Stomach (tissue), 4 donors: ENCODE measurements at regions not wholly inside any gene's neighbourhood (a gene's known extent, or its start where the extent isn't known, plus 50 kb on each side); places are given as distances from the start of the nearest gene placed in this dataset.

Experiments
- EP300 ChIP-seq: sonication (generic); formaldehyde crosslinking; IDR thresholded peaks from one replicate; pipeline ENCODE4 v1.6.1; 2017; ENCODE audit warnings: antibody characterized with exemption
- POLR2A ChIP-seq, 4 donors: fragments of 450-650 bp; IDR thresholded peaks; one replicate each; pipeline ENCODE4 v1.6.1; 2016; ENCODE audit warnings: antibody characterized with exemption in 4 of 4, control low read depth in 2 of 4, mild to moderate bottlenecking in 1 of 4, moderate library complexity in 1 of 4
- TF ChIP-seq, protein P1 (sequence below), 7 experiments: fragments of 450-650 bp in 4 of 7; fragments of 200-600 bp in 3 of 7; sonication (generic) in 3 of 7; IDR thresholded peaks; one replicate each; pipeline ENCODE4 v1.5.1; 2016 to 2019; ENCODE audit warnings: antibody characterized with exemption in 7 of 7, control low read depth in 2 of 7, mild to moderate bottlenecking in 1 of 7

DNA sequence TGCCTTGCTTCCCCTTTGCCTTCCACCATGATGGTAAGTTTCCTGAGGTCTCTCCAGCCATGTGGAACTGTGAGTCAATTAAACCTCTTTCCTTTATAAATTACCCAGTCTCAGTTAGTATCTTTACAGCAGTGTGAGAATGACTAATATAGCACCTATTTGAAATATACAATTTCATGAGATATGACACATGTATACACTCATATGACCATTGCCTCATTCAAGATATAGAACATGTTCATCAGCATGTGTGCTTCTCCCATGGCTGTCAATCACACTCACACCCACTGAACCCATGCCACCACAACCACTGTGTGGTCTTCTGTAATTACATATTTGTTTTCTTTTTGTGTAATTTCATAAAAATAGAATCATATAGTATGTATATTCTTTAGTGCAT is 599.5 kb upstream of the EPHA6 start:
- TF ChIP-seq, protein P1, sequence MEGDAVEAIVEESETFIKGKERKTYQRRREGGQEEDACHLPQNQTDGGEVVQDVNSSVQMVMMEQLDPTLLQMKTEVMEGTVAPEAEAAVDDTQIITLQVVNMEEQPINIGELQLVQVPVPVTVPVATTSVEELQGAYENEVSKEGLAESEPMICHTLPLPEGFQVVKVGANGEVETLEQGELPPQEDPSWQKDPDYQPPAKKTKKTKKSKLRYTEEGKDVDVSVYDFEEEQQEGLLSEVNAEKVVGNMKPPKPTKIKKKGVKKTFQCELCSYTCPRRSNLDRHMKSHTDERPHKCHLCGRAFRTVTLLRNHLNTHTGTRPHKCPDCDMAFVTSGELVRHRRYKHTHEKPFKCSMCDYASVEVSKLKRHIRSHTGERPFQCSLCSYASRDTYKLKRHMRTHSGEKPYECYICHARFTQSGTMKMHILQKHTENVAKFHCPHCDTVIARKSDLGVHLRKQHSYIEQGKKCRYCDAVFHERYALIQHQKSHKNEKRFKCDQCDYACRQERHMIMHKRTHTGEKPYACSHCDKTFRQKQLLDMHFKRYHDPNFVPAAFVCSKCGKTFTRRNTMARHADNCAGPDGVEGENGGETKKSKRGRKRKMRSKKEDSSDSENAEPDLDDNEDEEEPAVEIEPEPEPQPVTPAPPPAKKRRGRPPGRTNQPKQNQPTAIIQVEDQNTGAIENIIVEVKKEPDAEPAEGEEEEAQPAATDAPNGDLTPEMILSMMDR (IDR thresholded peaks at IDR 0.05), result no peak
- TF ChIP-seq POLR2A (IDR thresholded peaks at IDR 0.05) (no peak), EP300 (no peak)
